HCT116 (cell line): ENCODE measurements at regions not wholly inside any gene's neighbourhood (a gene's known extent, or its start where the extent isn't known, plus 50 kb on each side); places are given as distances from the start of the nearest gene placed in this dataset.

Experiments used
- ATAC-seq: fragments of 200-7000 bp; cut with Tn5 transposase; 2 replicates; pipeline ENCODE4 v1.9.1; 2020; ENCODE audit warnings: mild to moderate bottlenecking, moderate library complexity
- BruUV-seq: library from RNA; stranded (reverse); fragments of 400-500 nt; replicated peaks from 2 replicates; lab custom pipeline; 2021; lab: Mats Ljungman, UMichigan
- CTCF ChIA-PET: fragments of 300-600 bp; sonication (Branson Sonifier 250); formaldehyde crosslinking; loops from one replicate; lab custom pipeline; 2021; ENCODE audit warnings: antibody characterized with exemption; lab: Charles Lee
- POLR2A ChIA-PET: fragments of 300-600, 350-600 bp; sonication (Branson Sonifier 250); formaldehyde crosslinking; loops from one replicate; lab custom pipeline; 2021; ENCODE audit warnings: antibody characterized with exemption; lab: Charles Lee
- RAD21 ChIA-PET, 2 experiments: fragments of 300-600 bp; sonication (Branson Sonifier 250); formaldehyde crosslinking; loops; one replicate each; lab custom pipeline; 2023; ENCODE audit warnings: low total read pairs in 2 of 2; ENCODE audit not compliant: uncharacterized antibody in 2 of 2, unreplicated experiment in 2 of 2, low non-redundant PET in 1 of 2; lab: Charles Lee
- DNase-seq: peaks from one replicate; pipeline ENCODE4 v3.0.0-alpha.2; 2010; ENCODE audit warnings: low read depth, low spot score
- H2AFZ ChIP-seq: fragments of 200-600 bp; shearing (Covaris generic), sonication (generic); 2 replicates; pipeline ENCODE4 v1.6.1; 2017; ENCODE audit warnings: low read depth, mixed run types, mixed read lengths, antibody characterized with exemption, low read length; ENCODE audit not compliant: poor library complexity, severe bottlenecking
- H3K27ac ChIP-seq: 2 replicates; pipeline ENCODE4 v1.5.1; 2012; ENCODE audit warnings: low read depth, low read length
- H3K27me3 ChIP-seq: fragments of 200-600 bp; sonication (generic); 2 replicates; pipeline ENCODE4 v1.6.1; 2016; ENCODE audit warnings: mixed run types, low read length, mixed read lengths; ENCODE audit not compliant: insufficient read depth
- H3K36me3 ChIP-seq, 2 experiments: fragments of 200-500 bp in 1 of 2; fragments of 200-600 bp in 1 of 2; sonication (Bioruptor generic) in 1 of 2; sonication (generic) in 1 of 2; 2 replicates each; pipeline versions ENCODE4 v1.5.1 to v1.6.1; 2014 to 2016; ENCODE audit warnings: low read length in 2 of 2, inconsistent platforms in 1 of 2, mixed read lengths in 1 of 2, mixed run types in 1 of 2; ENCODE audit not compliant: insufficient read depth in 2 of 2, control insufficient read depth in 1 of 2
- H3K4me1 ChIP-seq, 2 experiments: fragments of 200-600 bp in 1 of 2; sonication (generic) in 1 of 2; 2 replicates each; pipeline versions ENCODE4 v1.5.1 to v1.6.1; 2012 to 2017; ENCODE audit warnings: low read length in 2 of 2, inconsistent platforms in 1 of 2, mild to moderate bottlenecking in 1 of 2, mixed read lengths in 1 of 2, mixed run types in 1 of 2, moderate library complexity in 1 of 2; ENCODE audit not compliant: insufficient read depth in 2 of 2, control insufficient read depth in 1 of 2
- H3K4me2 ChIP-seq: fragments of 200-600 bp; sonication (generic); 2 replicates; pipeline ENCODE4 v1.6.1; 2017; ENCODE audit warnings: mixed run types, low read length, mixed read lengths
- H3K4me3 ChIP-seq, 2 experiments: fragments of 200-600 bp in 1 of 2; sonication (generic) in 1 of 2; replicated peaks in 1 of 2; 2 replicates each; pipeline ENCODE4 v1.5.1; 2011 to 2016; ENCODE audit warnings: low read length in 2 of 2, control low read depth in 1 of 2, low read depth in 1 of 2, mild to moderate bottlenecking in 1 of 2, mixed read lengths in 1 of 2, mixed run types in 1 of 2
- H3K79me2 ChIP-seq: fragments of 200-600 bp; sonication (generic); 2 replicates; pipeline ENCODE4 v1.6.1; 2017; ENCODE audit warnings: mild to moderate bottlenecking, mixed run types, low read length, moderate library complexity, mixed read lengths; ENCODE audit not compliant: insufficient read depth
- H3K9ac ChIP-seq: fragments of 200-600 bp; sonication (generic); 2 replicates; pipeline ENCODE4 v1.6.1; 2016; ENCODE audit warnings: low read length, mixed read lengths
- H3K9me2 ChIP-seq: fragments of 200-600 bp; sonication (generic), shearing (Covaris generic); 2 replicates; pipeline ENCODE4 v1.6.1; 2017; ENCODE audit warnings: mixed run types, mild to moderate bottlenecking, moderate library complexity; ENCODE audit not compliant: insufficient read depth
- H3K9me3 ChIP-seq, 2 experiments: fragments of 200-500 bp in 1 of 2; fragments of 200-600 bp in 1 of 2; sonication (Bioruptor generic) in 1 of 2; sonication (generic) in 1 of 2; 2 replicates each; pipeline ENCODE4 v1.6.1; 2014 to 2017; ENCODE audit warnings: low read length in 2 of 2, mixed read lengths in 2 of 2, inconsistent platforms in 1 of 2, low read depth in 1 of 2, mild to moderate bottlenecking in 1 of 2, mixed run types in 1 of 2, moderate library complexity in 1 of 2; ENCODE audit not compliant: control insufficient read depth in 1 of 2, insufficient read depth in 1 of 2
- H4K20me1 ChIP-seq: fragments of 200-600 bp; sonication (generic), shearing (Covaris generic); 2 replicates; pipeline ENCODE4 v1.6.1; 2017; ENCODE audit warnings: mixed run types, mild to moderate bottlenecking, moderate library complexity; ENCODE audit not compliant: insufficient read depth
- CBX3 ChIP-seq: IDR thresholded peaks from 2 replicates; pipeline ENCODE4 v1.6.1; 2012; ENCODE audit warnings: low read depth
- EGR1 ChIP-seq: IDR thresholded peaks from 2 replicates; pipeline ENCODE4 v1.6.1; 2012; ENCODE audit warnings: low read depth
- ELF1 ChIP-seq: IDR thresholded peaks from 2 replicates; pipeline ENCODE4 v1.6.1; 2012; ENCODE audit warnings: low read depth, borderline replicate concordance
- EZH2 ChIP-seq: fragments of 200-600 bp; sonication (generic); IDR thresholded peaks from 2 replicates; pipeline ENCODE4 v1.6.1; 2017; ENCODE audit warnings: antibody characterized with exemption, mixed run types
- FOSL1 ChIP-seq: IDR thresholded peaks from 2 replicates; pipeline ENCODE4 v1.6.1; 2012; ENCODE audit warnings: low read depth
- JUND ChIP-seq: IDR thresholded peaks from 2 replicates; pipeline ENCODE4 v1.6.1; 2012
- POLR2AphosphoS5 ChIP-seq: IDR thresholded peaks from 2 replicates; pipeline ENCODE4 v1.6.1; 2011; ENCODE audit warnings: mild to moderate bottlenecking, low read depth, low read length, moderate library complexity
- SRF ChIP-seq: IDR thresholded peaks from 2 replicates; pipeline ENCODE4 v1.6.1; 2012; ENCODE audit warnings: low read depth
- TCF7L2 ChIP-seq: IDR thresholded peaks from 2 replicates; pipeline ENCODE4 v1.7.0; 2011; ENCODE audit warnings: borderline replicate concordance, inconsistent platforms; ENCODE audit not compliant: insufficient read depth, insufficient read length; ENCODE audit errors: extremely low read depth
- ZFX ChIP-seq: fragments of 450-650 bp; IDR thresholded peaks from 2 replicates; pipeline ENCODE4 v1.6.1; 2017
- ZNF274 ChIP-seq: fragments of 200-500 bp; sonication (Bioruptor generic); IDR thresholded peaks from 2 replicates; pipeline ENCODE4 v1.6.1; 2014; ENCODE audit warnings: mild to moderate bottlenecking, low read depth, low read length, inconsistent platforms
- intact Hi-C: fragments of 100-400 bp; cut with micrococcal nuclease; formaldehyde crosslinking; loops from 2 replicates; pipeline ENCODE4 v1.10.0; 2022
- TF ChIP-seq, protein P1 (sequence below): IDR thresholded peaks from 2 replicates; pipeline ENCODE4 v1.6.1; 2012
- TF ChIP-seq, protein P2 (sequence below), 3 experiments: fragments of 200-600 bp in 1 of 3; sonication (generic) in 1 of 3; IDR thresholded peaks in 2 of 3; conservative IDR thresholded peaks in 1 of 3; 2 replicates each; pipeline ENCODE4 v1.5.1; 2012 to 2017; ENCODE audit warnings: low read depth in 2 of 3, low read length in 2 of 3, antibody characterized with exemption in 1 of 3, borderline replicate concordance in 1 of 3, control low read depth in 1 of 3, mild to moderate bottlenecking in 1 of 3, mixed read lengths in 1 of 3, mixed run types in 1 of 3, moderate library complexity in 1 of 3; ENCODE audit not compliant: insufficient read depth in 1 of 3
- TF ChIP-seq, protein P3 (sequence below): IDR thresholded peaks from 2 replicates; pipeline ENCODE4 v1.6.1; 2011; ENCODE audit warnings: mild to moderate bottlenecking, low read length, moderate library complexity; ENCODE audit not compliant: insufficient replicate concordance; ENCODE audit errors: extremely low read depth

DNA sequence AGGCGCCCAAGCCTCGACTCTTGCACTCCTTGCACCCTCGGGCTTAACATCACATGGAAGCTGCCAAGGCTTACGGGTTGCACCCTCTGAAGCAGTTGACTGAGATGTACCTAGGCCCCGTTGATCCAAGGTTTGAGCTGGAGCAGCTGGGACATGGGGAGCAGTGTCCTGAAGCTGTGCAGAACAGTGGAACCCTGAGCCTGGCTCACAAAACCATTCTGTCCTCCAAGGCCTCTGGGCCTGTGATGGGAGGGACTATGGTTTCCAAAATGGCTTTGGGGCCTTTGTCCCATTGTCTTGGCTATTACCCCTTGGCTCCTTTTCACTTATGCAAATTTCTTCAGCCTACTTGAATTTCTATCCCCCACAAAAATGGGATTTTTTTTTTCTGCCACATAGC, 454.0 kb downstream of the PIK3C3 start:
- RAD21 ChIA-PET = no interaction called here
- POLR2A ChIA-PET = no interaction called here
- intact Hi-C loops = no loop called here
- Histone ChIP-seq H3K9me3 (peaks cover under 1 to 18% of the 10 kb centered on the region in 2 experiments; a peak in 2 of 4 replicates), H3K36me3 (no peaks in the 10 kb centered on the region)
- ATAC-seq = no peak
- TF ChIP-seq ZFX (no peak), FOSL1 (no peak), JUND (no peak), EZH2 (no peak)
- TF ChIP-seq, protein P1, sequence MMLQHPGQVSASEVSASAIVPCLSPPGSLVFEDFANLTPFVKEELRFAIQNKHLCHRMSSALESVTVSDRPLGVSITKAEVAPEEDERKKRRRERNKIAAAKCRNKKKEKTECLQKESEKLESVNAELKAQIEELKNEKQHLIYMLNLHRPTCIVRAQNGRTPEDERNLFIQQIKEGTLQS = no peak
- TF ChIP-seq, protein P2, sequence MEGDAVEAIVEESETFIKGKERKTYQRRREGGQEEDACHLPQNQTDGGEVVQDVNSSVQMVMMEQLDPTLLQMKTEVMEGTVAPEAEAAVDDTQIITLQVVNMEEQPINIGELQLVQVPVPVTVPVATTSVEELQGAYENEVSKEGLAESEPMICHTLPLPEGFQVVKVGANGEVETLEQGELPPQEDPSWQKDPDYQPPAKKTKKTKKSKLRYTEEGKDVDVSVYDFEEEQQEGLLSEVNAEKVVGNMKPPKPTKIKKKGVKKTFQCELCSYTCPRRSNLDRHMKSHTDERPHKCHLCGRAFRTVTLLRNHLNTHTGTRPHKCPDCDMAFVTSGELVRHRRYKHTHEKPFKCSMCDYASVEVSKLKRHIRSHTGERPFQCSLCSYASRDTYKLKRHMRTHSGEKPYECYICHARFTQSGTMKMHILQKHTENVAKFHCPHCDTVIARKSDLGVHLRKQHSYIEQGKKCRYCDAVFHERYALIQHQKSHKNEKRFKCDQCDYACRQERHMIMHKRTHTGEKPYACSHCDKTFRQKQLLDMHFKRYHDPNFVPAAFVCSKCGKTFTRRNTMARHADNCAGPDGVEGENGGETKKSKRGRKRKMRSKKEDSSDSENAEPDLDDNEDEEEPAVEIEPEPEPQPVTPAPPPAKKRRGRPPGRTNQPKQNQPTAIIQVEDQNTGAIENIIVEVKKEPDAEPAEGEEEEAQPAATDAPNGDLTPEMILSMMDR (IDR thresholded peaks at IDR 0.05 in 2 of 3, conservative IDR thresholded peaks at IDR 0.05 in 1 of 3; ENCODE audit: borderline replicate concordance in 1 of 3, insufficient read depth in 1 of 3, low read depth in 2 of 3, low read length in 2 of 3) = no peak
- TF ChIP-seq, all 23 proteins: peak for 0
- no peak for DNase-seq
- Histone ChIP-seq H3K79me2 (no peaks in the 10 kb centered on the region), H3K4me2 (no peak overlapping the region), H3K4me3 (no peak overlapping the region), H3K4me1 (no peaks in the 10 kb centered on the region), H2AFZ (no peak overlapping the region), H3K9me2 (no peaks in the 10 kb centered on the region), H4K20me1 (no peaks in the 10 kb centered on the region), H3K27ac (no peak overlapping the region), H3K9ac (no peak overlapping the region), H3K27me3 (no peaks in the 10 kb centered on the region)
- no TSS peak for BruUV-seq
- CTCF ChIA-PET = no interaction called here

DNA sequence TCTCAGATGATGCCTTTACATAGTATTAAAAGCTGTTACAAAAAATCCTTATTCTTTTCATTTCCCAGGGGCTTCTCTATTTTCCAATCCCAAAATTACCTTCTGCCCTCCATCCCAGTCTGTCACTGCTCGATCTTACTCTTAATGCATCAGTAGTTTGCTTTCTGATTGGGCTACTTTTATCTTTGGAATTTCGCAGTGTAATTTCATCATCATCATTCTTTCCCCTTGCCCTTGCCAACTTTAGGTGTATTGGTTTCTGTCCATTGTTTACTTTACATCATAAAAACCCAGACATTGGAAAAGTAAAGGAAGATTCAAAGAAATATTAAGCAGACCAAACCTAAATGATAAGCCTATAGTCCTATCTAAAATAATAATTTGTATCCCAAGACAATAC, 457.2 kb downstream of the PIK3C3 start:
- H3K36me3 ChIP-seq = no peaks in the 10 kb centered on the region
- no peak for ATAC-seq
- no peak overlapping the region for H2AFZ ChIP-seq
- ChIA-PET POLR2A (no interaction called here), CTCF (no interaction called here), RAD21 (no interaction called here)
- DNase-seq = no peak
- H3K9me3 ChIP-seq = peaks cover 0 to 20% of the 10 kb centered on the region in 2 experiments; a peak in 2 of 4 replicates
- no peak overlapping the region for H3K9ac ChIP-seq
- no peak overlapping the region for H3K27ac ChIP-seq
- no peaks in the 10 kb centered on the region for H3K4me1 ChIP-seq
- H3K27me3 ChIP-seq = no peaks in the 10 kb centered on the region
- no peaks in the 10 kb centered on the region for H3K79me2 ChIP-seq
- intact Hi-C loops = no loop called here
- H3K9me2 ChIP-seq = no peaks in the 10 kb centered on the region
- TF ChIP-seq ELF1 = no peak
- TF ChIP-seq CBX3 = no peak
- no peak for TF ChIP-seq TCF7L2
- no peak for TF ChIP-seq SRF
- no peak for TF ChIP-seq POLR2AphosphoS5
- TF ChIP-seq, protein P3, sequence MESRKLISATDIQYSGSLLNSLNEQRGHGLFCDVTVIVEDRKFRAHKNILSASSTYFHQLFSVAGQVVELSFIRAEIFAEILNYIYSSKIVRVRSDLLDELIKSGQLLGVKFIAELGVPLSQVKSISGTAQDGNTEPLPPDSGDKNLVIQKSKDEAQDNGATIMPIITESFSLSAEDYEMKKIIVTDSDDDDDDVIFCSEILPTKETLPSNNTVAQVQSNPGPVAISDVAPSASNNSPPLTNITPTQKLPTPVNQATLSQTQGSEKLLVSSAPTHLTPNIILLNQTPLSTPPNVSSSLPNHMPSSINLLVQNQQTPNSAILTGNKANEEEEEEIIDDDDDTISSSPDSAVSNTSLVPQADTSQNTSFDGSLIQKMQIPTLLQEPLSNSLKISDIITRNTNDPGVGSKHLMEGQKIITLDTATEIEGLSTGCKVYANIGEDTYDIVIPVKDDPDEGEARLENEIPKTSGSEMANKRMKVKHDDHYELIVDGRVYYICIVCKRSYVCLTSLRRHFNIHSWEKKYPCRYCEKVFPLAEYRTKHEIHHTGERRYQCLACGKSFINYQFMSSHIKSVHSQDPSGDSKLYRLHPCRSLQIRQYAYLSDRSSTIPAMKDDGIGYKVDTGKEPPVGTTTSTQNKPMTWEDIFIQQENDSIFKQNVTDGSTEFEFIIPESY = no peak
- no peak for TF ChIP-seq EGR1
- no peak for TF ChIP-seq ZNF274
- no peak overlapping the region for H3K4me3 ChIP-seq
- no peaks in the 10 kb centered on the region for H4K20me1 ChIP-seq
- no peak overlapping the region for H3K4me2 ChIP-seq
- no TSS peak for BruUV-seq
